NCI-H1930 (cell line): ENCODE measurements at regions not wholly inside any gene's neighbourhood (a gene's known extent, or its start where the extent isn't known, plus 50 kb on each side); places are given as distances from the start of the nearest gene placed in this dataset.

Experiments used
- DNase-seq, 2 experiments: peaks; one replicate each; lab custom pipeline; 2025; lab: John Stamatoyannopoulos, UW

GRCh38 chr20:48463916-48464315 is 363.9 kb downstream of the PREX1 start:
- no peak for DNase-seq

- DNase-seq = no peak
These were observed 364.6 kb downstream of the PREX1 start for GRCh38 chr20:48463096-48463720.

DNA sequence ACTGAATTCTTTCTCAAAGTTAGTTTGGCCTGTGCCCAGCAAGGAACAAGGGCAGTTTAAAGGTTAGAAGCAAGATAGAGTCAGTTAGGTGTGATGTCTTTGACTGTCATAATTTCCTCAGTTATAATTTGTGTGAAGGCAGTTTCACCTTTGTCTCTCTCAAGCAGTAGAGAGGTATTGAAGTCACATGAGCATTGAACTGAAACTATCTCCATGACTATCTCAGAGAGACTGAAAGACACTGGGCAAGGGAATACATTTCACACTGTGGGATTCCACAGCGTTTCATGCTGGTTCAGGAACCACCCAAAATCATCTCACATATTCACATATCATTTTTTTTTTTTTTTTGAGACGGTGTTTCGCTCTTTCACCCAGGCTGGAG is 366.1 kb downstream of the PREX1 start:
- no peak for DNase-seq

- no peak for DNase-seq
These were observed 366.6 kb downstream of the PREX1 start for GRCh38 chr20:48461091-48461734.

DNA sequence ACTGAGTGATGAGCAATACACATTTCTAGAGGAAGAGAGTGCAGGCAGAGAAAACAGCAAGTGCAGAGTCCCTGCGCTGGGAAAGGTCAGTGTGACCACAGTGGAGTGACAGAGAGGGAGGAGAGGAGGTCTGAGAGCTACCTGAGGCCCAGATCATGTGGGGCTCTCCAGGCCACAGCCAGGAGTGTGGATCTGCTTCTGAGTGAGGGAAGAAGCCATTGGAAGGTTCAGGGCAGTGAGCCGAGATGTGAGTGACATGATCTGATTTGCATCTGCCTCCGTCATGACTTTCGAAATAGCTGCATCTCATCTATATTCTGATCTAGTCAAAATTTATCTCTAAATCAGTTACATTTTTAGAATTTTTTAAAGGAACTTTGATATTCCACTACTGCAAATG is 367.1 kb downstream of the PREX1 start:
- DNase-seq = no peak

DNA sequence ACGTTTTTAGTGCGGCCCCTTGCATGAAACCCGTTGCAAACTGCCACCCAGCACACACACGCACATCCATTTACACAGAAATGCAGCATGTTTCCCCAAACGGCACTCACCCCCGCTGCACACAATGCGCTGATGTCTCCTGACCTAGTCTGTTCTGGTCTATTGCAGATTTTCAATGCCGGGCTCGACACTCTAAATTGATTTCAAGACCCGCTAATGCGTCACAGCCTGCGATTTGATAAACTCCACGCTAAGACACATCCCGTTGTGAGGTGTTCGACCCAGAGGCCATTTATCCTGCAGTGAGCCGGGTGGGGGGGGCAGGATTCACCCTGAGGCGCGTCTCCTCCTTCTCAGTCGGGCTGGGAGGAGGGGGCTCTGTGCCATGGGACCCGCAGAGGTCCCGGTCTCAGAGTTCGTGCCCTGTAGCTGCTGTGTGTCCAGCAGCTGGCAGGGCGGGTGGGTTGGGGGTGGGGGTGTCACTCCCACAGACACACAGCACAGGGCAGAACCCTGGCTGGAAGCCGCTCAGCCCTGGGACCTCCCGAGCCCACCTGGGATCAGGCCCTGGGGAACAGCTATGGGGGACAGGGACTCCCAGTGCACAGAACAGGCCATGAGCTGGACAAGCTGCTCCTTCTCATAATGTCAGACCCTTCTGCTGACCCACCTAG is 367.9 kb downstream of the PREX1 start:
- DNase-seq = no peak

DNA sequence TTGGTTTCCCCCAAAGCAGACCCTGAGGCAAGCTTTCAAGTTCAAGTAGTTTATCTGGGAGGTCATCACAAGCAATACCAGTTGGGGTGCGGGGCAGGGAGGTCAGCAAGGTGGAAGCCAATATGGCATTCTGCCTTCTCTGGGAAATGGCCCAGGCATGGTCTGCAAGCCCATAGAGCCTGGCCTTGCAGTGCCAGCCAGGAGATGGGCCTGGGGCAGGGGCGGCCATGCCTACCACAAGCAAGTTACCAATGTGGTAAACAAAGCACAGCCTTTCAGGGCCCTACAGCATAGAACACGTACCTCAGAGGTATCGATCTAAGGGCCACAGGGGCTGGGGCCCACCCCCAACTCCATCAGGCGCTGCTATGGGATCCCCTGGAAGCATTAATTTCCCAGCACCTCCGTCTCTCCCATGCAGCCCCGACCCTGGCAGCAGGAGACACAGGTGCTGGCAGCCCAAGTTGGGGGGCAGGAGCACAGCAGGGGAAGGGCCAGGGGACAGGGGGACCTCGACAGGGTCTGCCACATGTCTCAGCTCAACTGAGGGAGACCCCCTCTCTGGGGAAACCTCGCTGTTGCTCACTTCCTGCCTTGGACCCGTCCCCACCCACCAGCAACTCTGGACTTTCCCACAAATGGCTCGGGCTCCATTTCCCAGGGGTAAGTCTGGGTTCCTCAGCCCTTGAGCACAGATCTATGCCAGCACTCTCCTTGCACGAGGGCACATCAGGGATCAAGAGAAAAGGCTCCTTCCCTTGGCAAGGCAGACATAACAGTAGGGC is 369.0 kb downstream of the PREX1 start:
- DNase-seq = no peak

DNA sequence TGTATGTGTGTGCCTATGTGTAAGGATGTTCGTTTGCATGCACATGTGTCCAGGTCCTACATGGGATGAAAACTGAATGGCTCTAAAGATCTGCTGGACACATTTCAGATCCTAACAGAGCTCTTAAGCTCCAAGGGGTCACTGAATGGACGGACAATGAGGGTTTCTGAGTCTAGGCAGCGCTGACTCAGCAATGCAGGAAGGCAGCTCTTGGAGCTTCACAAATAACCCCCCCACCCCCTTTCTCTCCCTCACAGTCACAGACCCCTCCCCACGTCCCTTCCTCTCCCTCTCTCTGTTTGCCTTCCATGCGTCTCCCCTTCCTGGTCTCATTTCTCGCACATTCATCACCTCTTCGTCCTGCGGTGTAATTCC is 369.8 kb downstream of the PREX1 start:
- no peak for DNase-seq

- DNase-seq = no peak
These were observed 370.4 kb downstream of the PREX1 start for GRCh38 chr20:48457193-48458002.

DNA sequence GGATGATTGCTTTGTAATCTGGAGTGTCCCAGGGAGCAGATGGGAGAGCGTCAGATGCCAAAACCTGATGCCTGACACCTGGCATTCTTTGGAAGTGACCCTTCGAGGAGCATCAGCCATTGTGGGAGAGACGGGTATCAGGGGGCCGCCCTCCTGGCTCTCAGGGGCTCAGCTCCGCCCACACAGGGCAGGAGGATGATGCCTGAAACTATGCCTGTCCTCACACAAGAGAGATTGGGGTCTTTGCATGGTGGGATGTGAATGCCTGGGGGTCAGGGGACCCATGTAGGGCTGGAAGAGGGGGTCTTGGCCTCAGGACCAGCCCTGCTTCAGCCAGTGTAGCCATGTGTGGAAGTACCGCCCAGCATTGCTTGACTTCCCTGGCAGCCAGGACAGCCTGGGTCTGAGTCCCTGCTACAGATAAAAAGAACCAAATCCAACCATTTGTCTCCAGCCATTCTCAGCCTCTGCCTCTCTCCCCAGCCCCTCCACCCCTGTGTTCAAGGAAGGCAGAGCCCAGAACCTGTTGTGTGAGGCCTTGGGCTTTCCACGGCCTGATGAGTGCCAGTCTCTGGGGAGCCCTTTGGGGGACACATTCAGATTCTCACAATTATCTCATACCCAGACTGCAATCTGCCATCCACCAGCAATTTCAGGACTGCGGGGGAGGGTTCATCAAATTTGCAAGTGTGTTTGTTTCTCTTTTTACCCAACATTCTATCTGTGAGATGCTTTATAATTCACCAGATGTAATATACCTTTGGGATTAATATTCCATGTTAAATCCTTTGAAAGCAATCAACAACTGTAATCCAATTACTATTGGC is 371.2 kb downstream of the PREX1 start:
- no peak for DNase-seq

DNA sequence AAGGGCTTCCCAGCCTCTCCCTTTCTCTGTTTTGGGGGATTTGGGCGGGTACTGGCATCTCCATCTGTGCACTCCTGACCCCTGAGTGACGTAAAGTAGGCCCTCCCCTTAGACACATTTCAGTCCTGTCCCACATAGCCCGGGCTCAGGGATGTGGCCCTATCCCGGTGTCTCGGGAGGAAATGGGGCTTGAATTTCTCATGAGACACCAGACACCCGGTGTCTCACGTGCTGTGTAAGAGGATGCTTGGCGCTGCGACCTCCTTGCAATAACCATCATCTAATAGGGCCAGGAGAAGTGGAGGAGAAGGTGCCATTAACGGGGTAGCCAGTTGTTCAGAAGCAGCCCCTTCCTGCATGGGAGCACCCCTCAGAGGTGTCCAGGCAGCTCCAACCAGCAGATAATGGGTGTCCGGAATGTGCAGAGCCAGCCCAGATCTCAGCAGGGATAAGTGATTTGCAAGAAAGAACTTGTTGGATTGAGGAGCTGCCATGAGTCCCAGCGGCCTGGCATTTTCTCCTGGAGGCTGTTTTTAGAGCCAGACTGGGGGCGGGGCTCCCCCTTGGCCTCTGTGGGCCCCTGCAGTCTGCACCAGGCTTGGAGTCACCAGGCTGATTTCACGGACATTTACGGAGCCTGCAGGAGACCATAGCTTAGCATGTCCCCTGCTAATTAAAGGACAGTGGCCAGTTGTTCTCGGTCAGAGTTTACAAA is 372.0 kb downstream of the PREX1 start:
- DNase-seq = no peak

DNA sequence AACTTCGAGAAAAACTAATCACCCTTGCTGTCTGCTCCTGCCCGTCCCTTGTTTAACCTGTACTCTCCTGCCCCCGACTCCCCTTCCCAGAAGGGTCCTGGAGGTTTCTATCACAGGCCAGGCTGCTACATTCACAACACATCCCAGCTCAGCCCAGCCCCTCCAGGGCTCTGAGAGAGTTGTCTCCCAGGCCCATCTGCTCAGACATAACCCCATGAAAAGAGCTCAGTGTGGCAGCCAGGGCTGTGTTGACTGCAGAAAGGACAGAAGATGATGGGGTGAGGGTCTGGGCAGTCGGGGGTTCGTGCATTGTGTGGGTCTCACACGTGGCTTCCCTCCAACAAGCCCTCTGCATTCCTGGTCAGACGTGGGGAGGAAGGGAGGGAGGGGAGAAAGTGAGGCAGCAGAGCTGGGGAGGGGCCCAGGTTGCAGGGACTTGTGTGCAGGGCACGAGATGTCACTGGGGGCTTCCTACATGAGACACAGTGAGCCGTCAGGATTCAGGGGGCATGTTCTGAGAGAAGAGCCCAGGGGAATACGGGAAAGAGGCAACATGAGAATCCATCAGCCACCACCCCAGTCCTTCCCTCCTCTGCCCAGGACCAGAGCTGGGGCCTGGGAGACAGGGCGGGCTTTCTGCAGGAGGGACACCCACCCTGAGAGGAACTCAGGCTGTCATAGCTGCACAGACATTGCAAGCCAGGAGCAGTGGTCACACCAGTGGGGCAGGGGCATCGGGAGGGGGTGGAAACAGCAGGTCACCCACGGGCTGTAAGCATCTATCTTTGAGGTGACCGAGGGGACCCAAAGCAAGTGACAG is 372.9 kb downstream of the PREX1 start:
- no peak for DNase-seq

GRCh38 chr20:48453477-48454093 is 374.2 kb downstream of the PREX1 start:
- no peak for DNase-seq

DNA sequence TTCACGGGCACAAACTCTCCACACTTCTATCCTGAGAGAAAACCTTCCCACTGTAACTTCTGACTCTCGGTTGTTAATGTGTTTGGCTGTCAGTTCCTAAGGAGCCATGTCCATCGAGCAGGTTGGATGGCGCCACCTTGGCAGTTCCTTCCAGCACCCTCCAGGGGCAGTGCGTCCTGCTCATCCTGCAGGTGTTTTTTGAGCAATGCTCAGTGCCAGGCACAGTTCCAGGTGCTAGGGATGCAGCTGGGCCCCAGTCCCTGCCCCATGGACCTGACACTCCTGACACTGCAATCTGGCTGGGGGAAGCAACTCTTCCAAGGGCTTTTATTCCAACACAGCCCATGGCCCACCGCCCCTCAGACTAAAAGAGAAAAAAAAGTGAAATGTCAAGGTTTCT is 376.4 kb downstream of the PREX1 start:
- DNase-seq = no peak

GRCh38 chr20:48448666-48449600 is 378.9 kb downstream of the PREX1 start:
- no peak for DNase-seq

GRCh38 chr20:48447456-48447855 is 380.3 kb downstream of the PREX1 start:
- no peak for DNase-seq

GRCh38 chr20:48445827-48446226 is 382.0 kb downstream of the PREX1 start:
- DNase-seq = no peak

- no peak for DNase-seq
These were observed 383.6 kb downstream of the PREX1 start for GRCh38 chr20:48444249-48444648.
